Heart left ventricle (tissue), 13 donors: ENCODE measurements at regions not wholly inside any gene's neighbourhood (a gene's known extent, or its start where the extent isn't known, plus 50 kb on each side); places are given as distances from the start of the nearest gene placed in this dataset.

ENCODE experiments used
- CTCF ChIP-seq, 12 donors: fragments of 200-600 bp; sonication (generic) in 4 of 12; IDR thresholded peaks; one replicate each; pipeline versions ENCODE4 v1.5.0 to v1.8.0; 2018 to 2022; ENCODE audit warnings: antibody characterized with exemption in 12 of 12, mild to moderate bottlenecking in 5 of 12
- POLR2A ChIP-seq, 2 donors: fragments of 450-650 bp; IDR thresholded peaks; one replicate each; pipeline ENCODE4 v1.6.1; 2017; ENCODE audit warnings: antibody characterized with exemption in 2 of 2, mild to moderate bottlenecking in 2 of 2, moderate library complexity in 2 of 2
- donor health status: ischemic (EF 13 %, LVEDD 7.1; RV severe dilation, severe dysfunction).
- donor health status: DM: no; HTN: yes; CAD: no.
- donor health status: DM: no; HTN: no; CAD: no.
- donor health status: ischemic (EF 25% LVEDD 6.9; RV normal size, moderate dysfunction).
- donor health status: ischemic (EF 25% LVEDD 5.7; RV mildly dilated, moderate dysfunction).
- donor health status: ischemic (EF 35%, LVEDD 5.7; RV mildly dilated, moderate dysfunction).
- donor health status: nonischemic (EF 11% LVEDD 7.7; RV severe dilation, severe dysfunction).
- donor health status: DM: yes; HTN: yes; CAD: no.
- donor health status: PGD.
- donor health status: ischemic (EF 29% LVEDD 5.4; RV normal size, mild dysfunction).
- donor health status: nonischemic (EF 23%, LVEDD 6.1; RV moderate dilation, normal function).

- TF ChIP-seq POLR2A (IDR thresholded peaks at IDR 0.05) (no peak), CTCF (IDR thresholded peaks at IDR 0.05) (no peak)
Measured at GRCh38 chr13:90281709-90282108, 1065.8 kb upstream of the MIR17HG start.
